PC-9 (cell line): ENCODE measurements at regions not wholly inside any gene's neighbourhood (a gene's known extent, or its start where the extent isn't known, plus 50 kb on each side); places are given as distances from the start of the nearest gene placed in this dataset.

ENCODE experiments used
- BruUV-seq: library from RNA; stranded (reverse); fragments of 400-500 nt; replicated peaks from 2 replicates; lab custom pipeline; 2021; lab: Mats Ljungman, UMichigan
- CTCF ChIA-PET: fragments of 300-600 bp; sonication (Branson Sonifier 250); formaldehyde crosslinking; loops from one replicate; lab custom pipeline; 2022; ENCODE audit warnings: antibody characterized with exemption; lab: Charles Lee
- POLR2A ChIA-PET: fragments of 300-600 bp; sonication (Branson Sonifier 250); formaldehyde crosslinking; loops from one replicate; lab custom pipeline; 2022; ENCODE audit warnings: antibody characterized with exemption; ENCODE audit not compliant: unreplicated experiment; lab: Charles Lee
- DNase-seq, 2 experiments: peaks; one replicate each; pipeline versions ENCODE4 v3.0.0 to v3.0.0-alpha.2; 2015 to 2022; ENCODE audit warnings: mixed read lengths in 1 of 2
- H2AFZ ChIP-seq: fragments of 200-600 bp; sonication (generic); 2 replicates; pipeline ENCODE4 v1.8.1; 2017; ENCODE audit warnings: antibody characterized with exemption
- H3F3A ChIP-seq: fragments of 200-600 bp; sonication (generic); 2 replicates; pipeline ENCODE4 v1.8.1; 2017; ENCODE audit warnings: antibody characterized with exemption, mild to moderate bottlenecking, low read depth; ENCODE audit not compliant: insufficient read depth
- H3K27ac ChIP-seq: fragments of 200-600 bp; sonication (generic); 2 replicates; pipeline ENCODE4 v1.6.1; 2016; ENCODE audit warnings: mixed run types
- H3K27me3 ChIP-seq: fragments of 200-600 bp; sonication (generic); 2 replicates; pipeline ENCODE4 v1.6.1; 2016; ENCODE audit warnings: low read depth, mixed run types; ENCODE audit not compliant: insufficient read depth
- H3K36me3 ChIP-seq: fragments of 200-600 bp; sonication (generic); 2 replicates; pipeline ENCODE4 v1.6.1; 2016; ENCODE audit warnings: low read depth, mixed run types
- H3K4me1 ChIP-seq: fragments of 200-600 bp; sonication (generic); replicated peaks from 2 replicates; pipeline ENCODE4 v1.6.1; 2016; ENCODE audit warnings: mixed run types; ENCODE audit not compliant: insufficient read depth
- H3K4me2 ChIP-seq: fragments of 200-600 bp; sonication (generic); 2 replicates; pipeline ENCODE4 v1.6.1; 2017; ENCODE audit warnings: mixed run types
- H3K4me3 ChIP-seq: fragments of 200-600 bp; sonication (generic); 2 replicates; pipeline ENCODE4 v1.6.1; 2016; ENCODE audit warnings: mixed run types
- H3K79me2 ChIP-seq: fragments of 200-600 bp; sonication (generic); 2 replicates; pipeline ENCODE4 v1.6.1; 2017; ENCODE audit warnings: low read depth, mixed run types
- H3K9me2 ChIP-seq: fragments of 200-600 bp; sonication (generic); 2 replicates; pipeline ENCODE4 v1.8.1; 2017; ENCODE audit warnings: mild to moderate bottlenecking; ENCODE audit not compliant: insufficient read depth
- H3K9me3 ChIP-seq: fragments of 200-600 bp; sonication (generic); 2 replicates; pipeline ENCODE4 v1.8.1; 2016; ENCODE audit warnings: low read depth; ENCODE audit not compliant: insufficient read depth
- H4K20me1 ChIP-seq: fragments of 200-600 bp; sonication (generic); 2 replicates; pipeline ENCODE4 v1.8.1; 2017; ENCODE audit not compliant: insufficient read depth
- EZH2 ChIP-seq: fragments of 200-600 bp; sonication (generic); IDR thresholded peaks from 2 replicates; pipeline ENCODE4 v1.8.0; 2017; ENCODE audit warnings: antibody characterized with exemption, low read depth
- intact Hi-C: fragments of 100-400 bp; cut with micrococcal nuclease; formaldehyde crosslinking; loops from one replicate; pipeline ENCODE4 v1.10.0; 2022; ENCODE audit not compliant: unreplicated experiment
- TF ChIP-seq, protein P1 (sequence below): fragments of 200-600 bp; sonication (generic); conservative IDR thresholded peaks from 2 replicates; pipeline ENCODE4 v1.6.1; 2017; ENCODE audit warnings: mixed run types, antibody characterized with exemption, mild to moderate bottlenecking, moderate library complexity

DNA sequence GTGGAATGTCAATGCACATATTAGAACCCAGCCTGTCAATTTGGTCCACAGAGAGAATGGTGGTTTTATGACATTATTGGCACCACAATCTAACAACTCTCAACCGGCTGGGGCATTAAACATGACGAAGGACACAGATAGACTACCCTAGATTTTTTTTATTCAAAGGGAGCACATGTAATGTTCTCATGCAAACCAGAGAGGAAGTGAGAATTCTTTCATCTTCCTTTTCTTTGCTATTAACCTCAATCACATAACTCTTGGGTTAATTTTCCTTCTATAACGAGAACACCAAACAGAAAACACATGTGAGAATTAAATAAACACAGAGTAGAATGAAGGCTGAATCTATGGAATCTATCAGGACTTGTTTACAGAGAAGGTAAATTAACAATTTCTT is 94.9 kb upstream of the TNC start:
- TF ChIP-seq EZH2 = no peak
- TF ChIP-seq, protein P1, sequence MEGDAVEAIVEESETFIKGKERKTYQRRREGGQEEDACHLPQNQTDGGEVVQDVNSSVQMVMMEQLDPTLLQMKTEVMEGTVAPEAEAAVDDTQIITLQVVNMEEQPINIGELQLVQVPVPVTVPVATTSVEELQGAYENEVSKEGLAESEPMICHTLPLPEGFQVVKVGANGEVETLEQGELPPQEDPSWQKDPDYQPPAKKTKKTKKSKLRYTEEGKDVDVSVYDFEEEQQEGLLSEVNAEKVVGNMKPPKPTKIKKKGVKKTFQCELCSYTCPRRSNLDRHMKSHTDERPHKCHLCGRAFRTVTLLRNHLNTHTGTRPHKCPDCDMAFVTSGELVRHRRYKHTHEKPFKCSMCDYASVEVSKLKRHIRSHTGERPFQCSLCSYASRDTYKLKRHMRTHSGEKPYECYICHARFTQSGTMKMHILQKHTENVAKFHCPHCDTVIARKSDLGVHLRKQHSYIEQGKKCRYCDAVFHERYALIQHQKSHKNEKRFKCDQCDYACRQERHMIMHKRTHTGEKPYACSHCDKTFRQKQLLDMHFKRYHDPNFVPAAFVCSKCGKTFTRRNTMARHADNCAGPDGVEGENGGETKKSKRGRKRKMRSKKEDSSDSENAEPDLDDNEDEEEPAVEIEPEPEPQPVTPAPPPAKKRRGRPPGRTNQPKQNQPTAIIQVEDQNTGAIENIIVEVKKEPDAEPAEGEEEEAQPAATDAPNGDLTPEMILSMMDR = no peak

DNA sequence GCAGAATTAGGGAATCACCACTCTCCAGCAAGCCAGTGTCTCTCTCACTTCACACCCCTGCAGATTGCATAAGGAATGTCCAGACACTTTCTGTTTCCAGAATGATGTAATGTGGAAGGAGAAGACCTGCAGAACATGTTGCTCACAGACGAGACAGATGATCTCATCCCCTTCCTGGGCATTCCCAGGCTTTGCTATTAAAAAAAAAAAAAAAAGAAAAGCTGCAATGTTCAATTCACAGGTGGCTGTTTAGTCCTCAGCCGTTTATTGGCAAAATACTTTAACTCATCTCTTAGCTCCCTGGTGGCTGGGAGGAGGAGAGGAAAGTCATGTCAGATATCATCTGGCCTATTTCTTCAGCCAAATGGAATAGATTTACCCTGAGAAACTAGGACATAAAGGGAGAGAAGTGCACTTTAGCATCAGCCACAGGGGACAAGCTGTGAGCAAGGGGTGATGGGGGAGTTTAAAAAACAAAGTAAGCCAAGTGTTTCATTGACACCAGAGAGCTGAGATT is 95.9 kb upstream of the TNC start:
- intact Hi-C loops = loop anchor here (5.0 kb wide), 1 partner anchor 92 kb away; no protein-coding TSS in a partner anchor
- Histone ChIP-seq H3K9me3 (no peaks in the 10 kb centered on the region), H4K20me1 (no peaks in the 10 kb centered on the region), H3K4me1 (peaks cover 17% of the 10 kb centered on the region), H3K4me2 (peak overlapping the region; percentile 45), H3K27ac (peak overlapping the region; percentile 12; the same call in 1 of the 2 replicates), H3K9me2 (no peaks in the 10 kb centered on the region), H3K36me3 (no peaks in the 10 kb centered on the region), H3K27me3 (no peaks in the 10 kb centered on the region), H3K79me2 (no peaks in the 10 kb centered on the region), H3K4me3 (no peak overlapping the region), H2AFZ (no peak overlapping the region), H3F3A (peaks cover 3% of the 10 kb centered on the region; the same call in 1 of the 2 replicates)
- ChIA-PET CTCF (interaction anchor here (0.6 kb wide), 1 partner anchor 41 kb away, joined by 4 read pairs; no protein-coding TSS in a partner anchor), POLR2A (interaction anchor here (0.6 kb wide), 1 partner anchor 20 kb away, joined by 11 read pairs; no protein-coding TSS in a partner anchor)
- TF ChIP-seq EZH2 = no peak
- TF ChIP-seq, protein P1 = no peak
- peak; percentile 39 to 79 for DNase-seq
- BruUV-seq = no TSS peak

More for the DNA sequence above, 94.9 kb upstream of the TNC start:
- ChIA-PET CTCF (no interaction called here), POLR2A (no interaction called here)
- Histone ChIP-seq H3K36me3 (no peaks in the 10 kb centered on the region), H2AFZ (no peak overlapping the region), H3K27ac (no peak overlapping the region), H3K4me2 (no peak overlapping the region), H3K4me3 (no peak overlapping the region), H3K27me3 (no peaks in the 10 kb centered on the region), H3K4me1 (peaks cover 17% of the 10 kb centered on the region), H3K9me3 (no peaks in the 10 kb centered on the region), H3F3A (peaks cover 3% of the 10 kb centered on the region; the same call in 1 of the 2 replicates), H3K79me2 (no peaks in the 10 kb centered on the region), H3K9me2 (no peaks in the 10 kb centered on the region), H4K20me1 (no peaks in the 10 kb centered on the region)
- no peak for DNase-seq
- BruUV-seq = no TSS peak
- intact Hi-C loops = loop anchor here (5.0 kb wide), 1 partner anchor 91 kb away; no protein-coding TSS in a partner anchor

DNA sequence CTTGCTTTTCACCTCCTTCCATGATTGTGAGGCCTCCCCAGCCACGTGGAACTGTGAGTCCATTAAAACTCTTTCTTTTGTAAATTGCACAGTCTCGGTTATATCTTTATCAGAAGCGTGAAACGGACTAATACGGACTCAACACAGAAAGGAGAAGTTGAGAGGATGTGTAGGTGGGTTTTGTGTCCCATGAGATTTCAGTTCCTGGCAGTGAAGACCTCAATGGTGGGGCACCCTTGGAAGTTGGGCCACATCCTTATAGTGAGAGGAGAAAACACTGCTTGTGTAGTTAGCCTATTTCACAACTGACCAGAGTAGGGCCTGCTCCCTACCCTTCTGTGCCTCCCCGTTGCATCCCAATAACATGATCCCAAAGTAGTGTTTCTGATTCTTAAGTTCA is 98.9 kb upstream of the TNC start:
- Histone ChIP-seq H4K20me1 (no peaks in the 10 kb centered on the region), H3K4me2 (no peak overlapping the region), H3K9me3 (no peaks in the 10 kb centered on the region), H3K9me2 (no peaks in the 10 kb centered on the region), H3K79me2 (no peaks in the 10 kb centered on the region), H3K27ac (no peak overlapping the region), H2AFZ (no peak overlapping the region), H3F3A (peaks cover 3% of the 10 kb centered on the region; the same call in 1 of the 2 replicates), H3K27me3 (no peaks in the 10 kb centered on the region), H3K4me3 (no peak overlapping the region), H3K4me1 (peaks cover 12% of the 10 kb centered on the region), H3K36me3 (no peaks in the 10 kb centered on the region)
- TF ChIP-seq, protein P1 = no peak
- TF ChIP-seq EZH2 = no peak
- CTCF ChIA-PET = no interaction called here
- DNase-seq = no peak
- BruUV-seq = no TSS peak
- POLR2A ChIA-PET = interaction anchor here (0.7 kb wide), 1 partner anchor 37 kb away, joined by 4 read pairs; no protein-coding TSS in a partner anchor
- intact Hi-C loops = no loop called here
